Psoas muscle (tissue), 7 donors: ENCODE measurements at regions not wholly inside any gene's neighbourhood (a gene's known extent, or its start where the extent isn't known, plus 50 kb on each side); places are given as distances from the start of the nearest gene placed in this dataset.

ENCODE experiments used
- ATAC-seq, 4 donors: fragments of 200-7000 bp; cut with Tn5 transposase; one replicate each; pipeline ENCODE4 v1.9.1; 2020; ENCODE audit warnings: moderate library complexity in 3 of 4, mild to moderate bottlenecking in 2 of 4
- DNase-seq, 2 donors: peaks; one replicate each; pipeline ENCODE4 v3.0.0-alpha.2; 2020
- H3K27ac ChIP-seq: fragments of 200-600 bp; one replicate; pipeline ENCODE4 v1.8.0; 2022
- H3K27me3 ChIP-seq, 3 donors: fragments of 200-600 bp in 1 of 3; one replicate each; pipeline versions ENCODE4 v1.6.1 to v1.8.0; 2013 to 2022; ENCODE audit warnings: low read length in 2 of 3, mild to moderate bottlenecking in 2 of 3, moderate library complexity in 1 of 3; ENCODE audit not compliant: insufficient read depth in 3 of 3
- H3K36me3 ChIP-seq, 2 donors: fragments of 200-600 bp in 1 of 2; one replicate each; pipeline versions ENCODE4 v1.6.1 to v1.8.0; 2013 to 2022; ENCODE audit warnings: low read depth in 1 of 2, mild to moderate bottlenecking in 1 of 2, moderate library complexity in 1 of 2; ENCODE audit not compliant: insufficient read depth in 1 of 2
- H3K4me1 ChIP-seq: fragments of 200-600 bp; one replicate; pipeline ENCODE4 v1.8.0; 2022
- H3K4me3 ChIP-seq: fragments of 200-600 bp; one replicate; pipeline ENCODE4 v1.8.0; 2022; ENCODE audit warnings: mild to moderate bottlenecking
- H3K9me3 ChIP-seq: fragments of 200-600 bp; one replicate; pipeline ENCODE4 v1.8.0; 2022
- WGBS, 3 donors: extraction: QIAGEN DNeasy Blood & Tissue Kit; methylation state at CpG; one replicate each; pipeline versions ENCODE4 v1.1.6 to v1.1.7; 2013; 5-methylcytosine and 5-hydroxymethylcytosine counted together
- intact Hi-C, 2 donors: fragments of 100-400 bp; cut with DNase I; formaldehyde crosslinking; loops; one replicate each; pipeline versions ENCODE4 v1.11.0 to v1.14.2; 2022
- TF ChIP-seq, protein P1 (sequence below): fragments of 200-600 bp; IDR thresholded peaks from one replicate; pipeline ENCODE4 v1.8.0; 2022; ENCODE audit warnings: antibody characterized with exemption
- donor health status: healthy with polysubstance abuse.
- donor health status: DM: no; HTN: no; CAD: no; lungs with moderate emphysema.
- donor health status: Bipolar disorder and iron deficiency.
- donor health status: healthy.
- donor health status: DM: yes; HTN: yes; CAD: no.
- donor health status: DM: no; HTN: no; CAD: no.
- donor health status: DM: yes; HTN: yes; CAD: no.

DNA sequence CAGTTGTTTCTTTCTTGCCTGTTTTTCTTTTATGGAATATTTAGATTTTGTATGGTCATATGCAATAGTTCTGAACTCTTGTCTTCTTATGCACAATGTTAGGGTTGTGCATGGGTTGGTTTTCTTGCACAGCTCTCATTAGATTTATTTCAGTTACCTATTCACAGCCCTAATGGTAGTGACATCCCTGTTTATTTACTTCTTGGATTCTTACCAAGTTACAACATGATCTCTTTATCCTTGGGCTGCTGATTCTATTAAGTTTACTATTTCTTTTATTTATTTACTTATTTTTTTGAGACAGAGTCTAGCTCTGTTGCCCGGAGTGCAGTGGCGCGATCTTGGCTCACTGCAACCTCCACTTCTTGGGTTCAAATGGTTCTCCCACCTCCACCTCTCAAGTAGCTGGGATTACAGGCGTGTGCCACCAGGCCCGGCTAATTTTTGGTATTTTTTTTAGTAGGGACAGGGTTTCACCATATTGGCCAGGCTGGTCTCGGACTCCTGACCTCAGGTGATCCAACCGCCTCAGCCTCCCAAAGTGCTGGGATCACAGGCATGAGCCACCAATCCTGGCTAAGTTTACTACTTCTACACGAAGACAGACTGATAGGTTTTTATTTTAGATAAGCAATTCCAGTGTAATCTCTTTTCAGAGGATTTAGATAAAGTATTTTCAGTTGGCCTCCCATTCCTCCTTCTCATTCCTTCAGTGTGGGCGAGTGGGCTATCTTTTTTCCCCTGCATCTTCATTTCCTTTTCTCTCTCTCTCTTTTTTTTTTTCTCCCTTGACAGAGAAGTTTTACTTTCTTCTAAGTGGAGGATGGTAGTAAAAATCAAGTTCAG lies 395.1 kb upstream of the RGS6 start:
- no peak overlapping the region for H3K27ac ChIP-seq
- 87 to 91% (median 91%) methylated on average over 9 of the region's 9 CpGs for WGBS, 3 donors
- TF ChIP-seq, protein P1, sequence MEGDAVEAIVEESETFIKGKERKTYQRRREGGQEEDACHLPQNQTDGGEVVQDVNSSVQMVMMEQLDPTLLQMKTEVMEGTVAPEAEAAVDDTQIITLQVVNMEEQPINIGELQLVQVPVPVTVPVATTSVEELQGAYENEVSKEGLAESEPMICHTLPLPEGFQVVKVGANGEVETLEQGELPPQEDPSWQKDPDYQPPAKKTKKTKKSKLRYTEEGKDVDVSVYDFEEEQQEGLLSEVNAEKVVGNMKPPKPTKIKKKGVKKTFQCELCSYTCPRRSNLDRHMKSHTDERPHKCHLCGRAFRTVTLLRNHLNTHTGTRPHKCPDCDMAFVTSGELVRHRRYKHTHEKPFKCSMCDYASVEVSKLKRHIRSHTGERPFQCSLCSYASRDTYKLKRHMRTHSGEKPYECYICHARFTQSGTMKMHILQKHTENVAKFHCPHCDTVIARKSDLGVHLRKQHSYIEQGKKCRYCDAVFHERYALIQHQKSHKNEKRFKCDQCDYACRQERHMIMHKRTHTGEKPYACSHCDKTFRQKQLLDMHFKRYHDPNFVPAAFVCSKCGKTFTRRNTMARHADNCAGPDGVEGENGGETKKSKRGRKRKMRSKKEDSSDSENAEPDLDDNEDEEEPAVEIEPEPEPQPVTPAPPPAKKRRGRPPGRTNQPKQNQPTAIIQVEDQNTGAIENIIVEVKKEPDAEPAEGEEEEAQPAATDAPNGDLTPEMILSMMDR, result no peak
- DNase-seq, result no peak
- no peaks in the 10 kb centered on the region for H3K4me1 ChIP-seq
- no peak for ATAC-seq
- no peaks in the 10 kb centered on the region for H3K9me3 ChIP-seq
- intact Hi-C loops, result no loop called here
- no peaks in the 10 kb centered on the region for H3K27me3 ChIP-seq
- H3K4me3 ChIP-seq, result no peak overlapping the region
- H3K36me3 ChIP-seq, result no peaks in the 10 kb centered on the region

- TF ChIP-seq, protein P1, result no peak
- H3K4me1 ChIP-seq, result no peaks in the 10 kb centered on the region
- no peak for ATAC-seq
- 83 to 95% (median 94%) methylated on average over 4 of the region's 4 CpGs for WGBS, 3 donors
- no peaks in the 10 kb centered on the region for H3K9me3 ChIP-seq
- H3K27me3 ChIP-seq, result no peaks in the 10 kb centered on the region
- no peaks in the 10 kb centered on the region for H3K36me3 ChIP-seq
- intact Hi-C loops, result no loop called here
- no peak overlapping the region for H3K4me3 ChIP-seq
- no peak overlapping the region for H3K27ac ChIP-seq
- DNase-seq, result no peak
Observed at GRCh38 chr14:71538288-71538687, 393.9 kb upstream of the RGS6 start.

DNA sequence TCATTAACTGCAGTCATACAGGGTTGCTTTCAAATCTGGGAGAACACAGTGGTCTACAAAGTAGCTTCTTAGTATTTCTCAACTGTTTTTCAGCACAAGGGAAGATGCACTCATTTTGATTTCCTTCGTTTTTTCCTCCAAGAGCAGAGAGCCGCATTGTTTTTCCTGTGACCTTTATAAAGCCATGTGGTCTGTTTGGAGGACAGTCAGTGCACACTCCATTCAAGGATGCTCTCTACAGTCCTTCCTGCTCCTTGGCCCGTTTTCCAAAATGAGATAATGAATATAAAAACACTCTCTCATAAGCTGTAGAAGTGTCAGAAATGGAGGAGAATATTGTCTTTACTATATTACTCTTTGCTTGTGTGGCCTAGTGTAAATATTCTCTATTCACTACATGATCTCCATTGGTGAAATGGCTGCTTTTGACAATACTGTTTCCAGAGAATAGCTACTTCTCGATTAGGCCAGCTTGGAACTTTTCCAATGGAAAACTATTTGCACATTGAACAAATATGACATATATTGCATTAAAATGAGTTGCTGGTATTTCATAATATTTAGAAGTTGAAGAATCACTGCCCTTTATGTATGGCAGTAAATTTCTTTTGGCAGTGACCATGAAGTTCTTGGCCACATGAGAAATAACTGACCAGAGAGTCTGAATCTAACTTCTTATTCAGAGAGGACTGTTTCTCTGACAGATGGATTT lies 393.1 kb upstream of the RGS6 start:
- Histone ChIP-seq H3K27ac (no peak overlapping the region), H3K36me3 (no peaks in the 10 kb centered on the region), H3K4me3 (no peak overlapping the region), H3K27me3 (no peaks in the 10 kb centered on the region), H3K4me1 (no peaks in the 10 kb centered on the region), H3K9me3 (no peaks in the 10 kb centered on the region)
- 53 to 59% (median 58%) methylated on average over 4 of the region's 4 CpGs for WGBS, 3 donors
- DNase-seq (no peak), ATAC-seq (no peak)
- TF ChIP-seq, protein P1, result no peak
- intact Hi-C loops, result no loop called here

DNA sequence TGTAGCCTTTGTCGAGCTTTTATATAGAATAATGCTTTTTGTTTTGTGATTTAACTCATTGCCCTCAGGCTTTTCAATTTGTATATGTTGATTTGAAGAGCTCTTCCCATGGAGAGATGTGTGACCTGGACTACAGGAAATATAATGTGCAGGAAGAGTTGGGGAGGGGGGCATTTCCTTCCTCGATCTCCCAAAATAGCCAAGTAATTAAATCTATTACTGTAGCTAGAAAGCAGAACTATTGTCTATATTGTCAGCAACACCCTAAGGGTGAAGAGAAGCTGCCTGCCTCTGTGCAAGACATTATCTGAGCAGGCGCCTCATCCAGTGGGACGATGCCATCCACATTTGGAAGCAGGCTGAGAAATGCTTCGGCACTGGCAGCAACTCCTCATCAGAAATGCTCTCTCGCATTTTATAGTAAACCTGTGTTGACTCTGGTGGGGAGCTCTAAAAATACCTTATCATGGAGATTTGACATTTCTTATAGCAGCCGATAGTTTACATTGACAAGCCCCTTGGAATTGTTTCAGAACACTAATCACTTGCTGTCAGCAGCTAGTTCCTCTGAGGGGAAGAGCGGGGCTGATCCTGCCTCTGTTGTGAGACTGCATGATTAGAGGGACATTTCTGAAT lies 392.5 kb upstream of the RGS6 start:
- ATAC-seq, result no peak
- DNase-seq, result no peak
- no peak overlapping the region for H3K4me3 ChIP-seq
- no peaks in the 10 kb centered on the region for H3K9me3 ChIP-seq
- TF ChIP-seq, protein P1, result no peak
- H3K27me3 ChIP-seq, result no peaks in the 10 kb centered on the region
- intact Hi-C loops, result no loop called here
- H3K27ac ChIP-seq, result no peak overlapping the region
- no peaks in the 10 kb centered on the region for H3K4me1 ChIP-seq
- 60 to 68% (median 63%) methylated on average over 8 of the region's 8 CpGs for WGBS, 3 donors
- H3K36me3 ChIP-seq, result no peaks in the 10 kb centered on the region
